ENCODE measurements at regions not wholly inside any gene's neighbourhood (a gene's known extent, or its start where the extent isn't known, plus 50 kb on each side); places are given as distances from the start of the nearest gene placed in this dataset.

DNA sequence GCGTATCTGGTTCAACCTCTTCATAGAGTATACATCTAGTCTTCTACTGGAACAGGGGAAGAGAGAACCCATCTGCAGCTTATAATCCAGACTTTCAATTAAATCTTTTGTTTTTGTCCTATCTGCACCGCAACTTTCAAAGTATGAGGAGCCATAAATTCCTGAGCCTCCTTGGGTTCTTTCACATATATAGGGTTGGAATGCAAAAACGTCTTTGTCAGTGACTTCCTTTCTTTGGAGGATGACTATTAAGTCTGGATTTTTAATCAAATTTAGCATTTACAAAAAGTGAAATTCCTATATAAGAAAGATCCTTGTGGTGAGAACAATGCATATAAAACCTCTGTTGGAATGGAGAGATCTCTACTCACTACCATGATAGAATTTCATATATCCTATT is 370.8 kb downstream of the TMEM38B start (continued):
- TF ChIP-seq GABPA (IDR thresholded peaks at IDR 0.05 in 1 of 2, conservative IDR thresholded peaks at IDR 0.05 in 1 of 2): no peak
- TF ChIP-seq YY1 (IDR thresholded peaks at IDR 0.05): no peak

- WGBS: 94% methylated on average over 2 of the region's 2 CpGs
- no peak for DNase-seq (ENCODE audit: low spot score)
- H3K27me3 ChIP-seq (ENCODE audit: control insufficient read depth in 4 of 4, insufficient read depth in 4 of 4, low read length in 3 of 4): no peaks in the 10 kb centered on the region
- H3K9me3 ChIP-seq (ENCODE audit: control insufficient read depth in 4 of 4, low read length in 3 of 4): no peaks in the 10 kb centered on the region
- no peaks in the 10 kb centered on the region for H3K36me3 ChIP-seq (ENCODE audit: control insufficient read depth in 4 of 4, insufficient read depth in 3 of 4, low read depth in 1 of 4, low read length in 3 of 4)
- H3K4me1 ChIP-seq (ENCODE audit: control insufficient read depth in 4 of 4, insufficient read depth in 4 of 4, low read length in 3 of 4): peaks cover 0 to 1% (median 0%) of the 10 kb centered on the region in 4 donors
- no peak for TF ChIP-seq TAF1 (conservative IDR thresholded peaks at IDR 0.05)
- no peak for TF ChIP-seq RXRA (IDR thresholded peaks at IDR 0.05)
- TF ChIP-seq SP1 (IDR thresholded peaks at IDR 0.05): no peak
- TF ChIP-seq REST (IDR thresholded peaks at IDR 0.05): no peak
- no peak for TF ChIP-seq HNF4G (IDR thresholded peaks at IDR 0.05)
- no peak for TF ChIP-seq JUND (IDR thresholded peaks at IDR 0.05)
- TF ChIP-seq NR2F2 (IDR thresholded peaks at IDR 0.05): no peak
- TF ChIP-seq CTCF (IDR thresholded peaks at IDR 0.05; ENCODE audit: low read depth, low read length, missing input control): no peak
- no peak for TF ChIP-seq HNF4A (conservative IDR thresholded peaks at IDR 0.05)
- TF ChIP-seq, protein P1, sequence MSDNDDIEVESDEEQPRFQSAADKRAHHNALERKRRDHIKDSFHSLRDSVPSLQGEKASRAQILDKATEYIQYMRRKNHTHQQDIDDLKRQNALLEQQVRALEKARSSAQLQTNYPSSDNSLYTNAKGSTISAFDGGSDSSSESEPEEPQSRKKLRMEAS (IDR thresholded peaks at IDR 0.05): no peak
- no peak for TF ChIP-seq YY1 (IDR thresholded peaks at IDR 0.05)
- no peak for TF ChIP-seq FOXA2 (IDR thresholded peaks at IDR 0.05)
- no peak for TF ChIP-seq EGR1 (IDR thresholded peaks at IDR 0.05; ENCODE audit: low read depth in 2 of 2)
- TF ChIP-seq ZBTB33 (IDR thresholded peaks at IDR 0.05): no peak
- no peak for TF ChIP-seq GABPA (IDR thresholded peaks at IDR 0.05 in 1 of 2, conservative IDR thresholded peaks at IDR 0.05 in 1 of 2)
- no peak overlapping the region for H3K9ac ChIP-seq (ENCODE audit: low read depth in 1 of 2, low read length in 2 of 2)
- no peak overlapping the region for H3K27ac ChIP-seq (ENCODE audit: low read depth in 1 of 2, low read length in 2 of 2)
- H3K4me3 ChIP-seq (ENCODE audit: low read depth in 1 of 3, low read length in 3 of 3): no peak overlapping the region
Observed at GRCh38 chr9:106065579-106066214, 371.4 kb downstream of the TMEM38B start.

Measured in liver (tissue), 8 donors.